BJ (cell line): ENCODE measurements at regions not wholly inside any gene's neighbourhood (a gene's known extent, or its start where the extent isn't known, plus 50 kb on each side); places are given as distances from the start of the nearest gene placed in this dataset.

Source experiments
- CTCF ChIA-PET: fragments of 350-600 bp; formaldehyde crosslinking; extraction: SDS; loops from one replicate; lab custom pipeline; 2021; ENCODE audit warnings: antibody characterized with exemption, inconsistent platforms; lab: Yijun Ruan, JAX
- POLR2A ChIA-PET: fragments of 300-600 bp; sonication (Branson Sonifier 250); formaldehyde crosslinking; extraction: SDS; loops from one replicate; lab custom pipeline; 2021; ENCODE audit warnings: antibody characterized with exemption; lab: Charles Lee
- DNase-seq: peaks from one replicate; pipeline ENCODE4 v3.0.0-alpha.2; 2011; ENCODE audit warnings: low read depth
- H3K27me3 ChIP-seq: 2 replicates; pipeline ENCODE4 v1.6.0; 2011; ENCODE audit warnings: low read length; ENCODE audit not compliant: control insufficient read depth, insufficient read depth
- H3K36me3 ChIP-seq: 2 replicates; pipeline ENCODE4 v1.5.1; 2011; ENCODE audit warnings: low read length; ENCODE audit not compliant: control insufficient read depth, insufficient read depth
- H3K4me3 ChIP-seq: 2 replicates; pipeline ENCODE4 v1.5.1; 2011; ENCODE audit warnings: low read depth, mild to moderate bottlenecking, control low read depth, low read length
- CTCF ChIP-seq: IDR thresholded peaks from 2 replicates; pipeline ENCODE4 v1.5.1; 2011; ENCODE audit warnings: low read depth, mild to moderate bottlenecking, control low read depth, inconsistent platforms, low read length, moderate library complexity; ENCODE audit not compliant: insufficient read depth

- no peak for TF ChIP-seq CTCF
- DNase-seq, result no peak
- no peak overlapping the region for H3K4me3 ChIP-seq
- ChIA-PET POLR2A (no interaction called here), CTCF (interaction anchor here (1.7 kb wide), 1 partner anchor 15 kb away, joined by 3 read pairs; no protein-coding TSS in a partner anchor)
- no peaks in the 10 kb centered on the region for H3K27me3 ChIP-seq
- no peaks in the 10 kb centered on the region for H3K36me3 ChIP-seq
Observed at GRCh38 chr7:115704884-115705283, 325.7 kb downstream of the TFEC start.

GRCh38 chr7:115701141-115701540, 329.4 kb downstream of the TFEC start:
- no peak for DNase-seq
- Histone ChIP-seq H3K36me3 (no peaks in the 10 kb centered on the region), H3K4me3 (no peak overlapping the region), H3K27me3 (no peaks in the 10 kb centered on the region)
- POLR2A ChIA-PET, result no interaction called here
- no peak for TF ChIP-seq CTCF
- CTCF ChIA-PET, result no interaction called here

GRCh38 chr7:115694424-115694823, 336.1 kb downstream of the TFEC start:
- ChIA-PET CTCF (no interaction called here), POLR2A (no interaction called here)
- Histone ChIP-seq H3K4me3 (no peak overlapping the region), H3K36me3 (no peaks in the 10 kb centered on the region), H3K27me3 (no peaks in the 10 kb centered on the region)
- no peak for DNase-seq
- no peak for TF ChIP-seq CTCF

- ChIA-PET POLR2A (no interaction called here), CTCF (no interaction called here)
- Histone ChIP-seq H3K36me3 (no peaks in the 10 kb centered on the region), H3K4me3 (no peak overlapping the region), H3K27me3 (no peaks in the 10 kb centered on the region)
- TF ChIP-seq CTCF, result no peak
- no peak for DNase-seq
Observed at GRCh38 chr7:115693779-115694178, 336.8 kb downstream of the TFEC start.

- H3K36me3 ChIP-seq, result no peaks in the 10 kb centered on the region
- DNase-seq, result peak; percentile 14
- H3K27me3 ChIP-seq, result no peaks in the 10 kb centered on the region
- TF ChIP-seq CTCF, result no peak
- ChIA-PET POLR2A (interaction anchor here (0.6 kb wide), 1 partner anchor 9 kb away, joined by 3 read pairs; no protein-coding TSS in a partner anchor), CTCF (interaction anchor here (0.7 to 2.7 kb wide), 2 partner anchors 10 to 15 kb away, joined by 3 to 15 read pairs; no protein-coding TSS in a partner anchor)
- no peak overlapping the region for H3K4me3 ChIP-seq
Observed at GRCh38 chr7:115689941-115690340, 340.6 kb downstream of the TFEC start.
